ENCODE measurements at regions not wholly inside any gene's neighbourhood (a gene's known extent, or its start where the extent isn't known, plus 50 kb on each side); places are given as distances from the start of the nearest gene placed in this dataset.

DNA sequence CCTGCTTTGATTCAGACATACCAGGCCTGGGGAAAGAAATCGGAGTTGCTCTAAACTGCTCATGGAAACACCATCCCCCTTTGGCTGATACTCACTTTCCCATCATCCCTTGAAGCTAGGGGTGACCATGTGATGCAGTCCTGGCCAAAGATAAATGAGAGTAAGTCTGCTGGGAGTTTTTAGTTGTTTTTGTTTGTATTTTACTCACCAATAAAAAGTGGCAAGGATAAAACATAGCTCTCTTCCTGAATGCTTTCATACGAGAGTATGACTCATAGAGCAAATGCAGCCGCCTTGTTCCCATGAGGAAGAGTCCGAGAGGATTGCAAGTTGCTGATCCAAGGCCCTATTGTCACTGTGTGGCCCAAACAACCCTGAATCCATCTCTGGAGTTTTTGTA lies 126.4 kb upstream of the TMEM132C start:
- no peak for DNase-seq (ENCODE audit: low spot score)

- no peak for DNase-seq (ENCODE audit: low spot score)
Measured at GRCh38 chr12:128150961-128151360, 116.0 kb upstream of the TMEM132C start.

DNA sequence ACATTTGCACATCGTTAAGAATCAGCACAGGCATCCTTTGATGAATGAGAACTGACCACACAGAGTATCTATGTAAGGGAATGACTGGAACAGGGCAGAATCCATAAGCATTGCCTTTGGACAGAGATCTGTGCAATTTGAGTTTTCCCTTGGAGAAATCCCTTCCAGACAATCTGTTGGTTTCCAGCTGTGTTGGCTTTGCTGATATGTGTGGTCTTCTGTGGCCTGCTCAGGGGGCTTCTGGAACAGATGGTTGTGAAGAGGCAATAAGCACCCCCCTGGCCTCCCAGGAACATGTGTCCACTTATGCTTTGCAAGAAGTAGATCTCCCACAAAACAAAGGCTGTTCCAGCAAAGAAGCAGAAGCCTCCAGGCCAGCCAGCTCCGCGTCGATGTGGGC lies 111.4 kb upstream of the TMEM132C start:
- no peak for DNase-seq (ENCODE audit: low spot score)

DNA sequence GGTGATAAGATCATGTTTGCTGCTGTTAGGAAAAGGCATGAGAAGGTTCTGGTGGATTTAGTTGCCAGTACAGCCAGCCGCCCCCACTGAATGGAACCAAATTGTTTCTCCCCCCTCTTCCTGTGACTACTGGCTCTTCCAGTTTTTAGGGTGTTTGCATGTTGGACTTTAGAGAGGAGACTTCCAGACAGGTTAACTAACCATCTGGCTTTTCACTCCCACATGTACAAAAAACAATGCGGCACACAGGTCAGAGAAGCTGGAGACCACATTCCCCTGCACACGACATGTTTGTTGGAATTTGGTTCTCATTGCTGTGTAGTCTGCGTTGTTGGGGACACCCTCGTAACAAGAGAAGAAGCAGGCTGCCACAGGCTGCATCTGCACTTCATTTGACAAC lies 103.9 kb upstream of the TMEM132C start:
- DNase-seq (ENCODE audit: low spot score) = no peak

GRCh38 chr12:128164533-128164932 lies 102.4 kb upstream of the TMEM132C start:
- DNase-seq (ENCODE audit: low spot score) = no peak

DNA sequence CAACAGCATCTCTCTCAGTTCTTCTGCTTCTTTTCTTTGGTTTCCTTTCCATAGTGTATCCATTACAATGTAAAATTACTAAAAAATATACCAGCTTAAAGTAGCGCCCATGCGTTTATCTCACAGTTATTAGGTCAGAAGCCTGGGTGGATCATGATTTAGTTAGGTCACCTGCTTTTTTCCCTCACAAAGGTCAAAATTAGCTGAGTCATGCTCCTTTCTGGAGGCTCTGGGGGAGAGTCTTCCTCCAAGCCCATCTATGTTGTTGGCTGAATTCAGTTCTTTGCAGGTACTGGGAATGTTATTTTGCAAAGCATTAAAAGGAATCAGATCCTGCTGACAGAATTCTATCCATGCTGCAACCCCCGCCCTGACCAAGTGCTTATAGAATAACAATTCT lies 101.6 kb upstream of the TMEM132C start:
- DNase-seq (ENCODE audit: low spot score) = no peak

DNA sequence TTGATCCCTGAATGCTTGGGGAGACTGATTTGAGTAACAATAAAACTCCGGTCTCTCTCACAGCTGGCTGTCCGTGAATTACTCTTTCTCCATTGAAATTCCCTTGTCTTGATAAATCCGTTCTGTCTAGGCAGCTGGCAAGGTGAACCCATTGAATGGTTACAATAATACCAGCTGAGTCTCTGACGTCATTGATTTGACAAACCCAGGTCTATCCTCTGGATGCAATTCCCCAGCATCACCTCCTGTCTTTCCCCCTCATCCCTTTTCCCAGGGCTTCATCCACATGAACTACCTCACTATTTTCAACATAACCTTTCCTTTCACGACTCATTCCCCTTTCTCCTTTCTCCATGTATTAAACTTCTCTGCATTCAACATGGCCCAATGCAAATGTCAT lies 98.7 kb upstream of the TMEM132C start:
- DNase-seq (ENCODE audit: low spot score) = no peak

DNA sequence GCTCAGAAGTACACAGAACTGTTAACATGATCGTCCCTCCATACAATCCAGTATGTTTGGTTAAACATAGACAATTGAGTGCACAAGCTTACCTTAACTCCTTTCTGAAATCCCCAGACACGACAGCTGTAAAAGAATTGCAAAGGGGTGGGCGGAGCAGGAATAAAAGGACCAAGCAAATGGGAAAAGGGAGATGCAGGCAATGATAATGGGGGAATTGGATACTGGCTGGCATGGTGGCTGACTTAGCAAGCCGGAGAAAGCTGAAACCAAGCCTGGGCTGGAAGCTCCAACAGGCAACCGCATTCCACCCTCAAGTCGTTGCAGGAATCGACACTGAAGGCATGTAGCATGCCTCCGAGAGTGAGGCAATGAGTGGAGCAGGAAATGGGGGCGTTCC lies 96.8 kb upstream of the TMEM132C start:
- DNase-seq (ENCODE audit: low spot score) = no peak

DNA sequence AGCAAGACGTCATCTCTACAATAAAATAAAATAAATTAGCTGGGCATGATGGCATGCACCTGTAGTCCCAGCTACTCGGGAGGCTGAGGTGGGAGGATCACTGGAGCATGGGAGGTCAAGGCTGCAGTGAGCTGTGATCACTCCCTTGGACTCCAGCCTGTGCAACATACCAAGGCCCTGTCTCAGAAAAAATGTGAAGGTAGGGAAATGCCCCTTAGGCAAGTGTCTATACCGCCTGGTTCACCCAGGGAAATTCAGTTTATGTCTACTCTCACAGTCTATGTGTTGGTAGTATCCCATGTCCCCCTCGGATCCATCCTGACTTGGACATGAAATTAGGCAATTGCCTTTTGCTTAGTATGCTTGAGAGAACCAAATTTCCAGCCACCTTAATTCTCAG lies 88.4 kb upstream of the TMEM132C start:
- DNase-seq (ENCODE audit: low spot score) = no peak

DNA sequence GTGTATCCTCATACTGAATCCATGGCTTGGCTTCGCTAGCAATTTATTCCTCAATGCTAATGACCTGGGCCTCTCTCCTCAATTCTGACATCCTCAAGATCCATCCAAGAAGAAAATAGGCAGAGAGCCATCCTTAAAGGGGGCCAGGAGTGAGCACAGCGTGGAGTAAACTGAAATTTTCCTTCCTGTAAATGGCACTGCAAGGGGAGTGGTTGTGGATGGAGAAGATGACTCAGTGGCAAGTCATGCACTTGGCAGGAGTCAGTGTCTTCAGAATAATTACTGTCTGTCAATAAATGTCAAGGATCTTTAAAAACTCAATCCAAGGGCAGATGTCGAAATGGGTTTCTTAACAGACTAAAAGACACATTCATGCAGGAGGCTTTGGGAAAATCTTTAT lies 88.0 kb upstream of the TMEM132C start:
- no peak for DNase-seq (ENCODE audit: low spot score)

DNA sequence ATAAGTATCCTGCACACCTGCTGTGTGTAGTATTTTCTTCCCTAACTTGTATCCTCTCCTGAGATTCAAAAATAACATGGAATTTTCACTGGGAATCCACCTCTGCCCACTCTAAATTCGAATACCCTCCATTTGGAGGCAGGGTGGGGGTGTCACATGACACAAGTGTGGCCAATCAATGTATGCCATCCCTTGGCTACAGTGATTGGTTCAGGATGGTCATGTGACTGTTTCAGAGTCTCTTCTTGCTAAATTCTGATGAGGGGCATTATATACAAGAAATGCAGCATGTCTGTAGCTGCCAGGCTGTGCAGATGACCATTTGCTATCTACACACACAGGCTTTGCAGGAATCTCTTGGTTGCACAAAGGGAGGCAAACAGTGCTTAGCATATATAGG lies 86.8 kb upstream of the TMEM132C start:
- DNase-seq (ENCODE audit: low spot score) = no peak

DNA sequence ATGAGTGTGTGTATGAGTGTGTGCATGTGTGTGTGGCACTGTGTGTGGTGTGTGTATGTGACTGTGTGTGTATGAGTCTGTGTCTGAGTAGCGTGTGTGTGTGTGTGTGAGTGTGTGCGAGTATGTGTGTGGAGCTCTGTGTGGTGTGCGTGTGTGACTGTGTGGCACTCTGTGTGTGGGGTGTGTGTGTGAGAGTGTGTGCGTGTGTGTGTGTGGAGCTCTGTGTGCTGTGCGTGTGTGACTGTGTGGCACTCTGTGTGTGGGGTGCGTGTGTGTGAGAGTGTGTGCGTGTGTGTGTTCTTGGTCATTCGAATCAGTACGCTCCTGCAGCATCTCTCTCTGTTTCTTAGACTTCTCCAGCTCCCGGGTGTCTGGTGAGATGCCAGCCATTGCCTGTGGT lies 76.9 kb upstream of the TMEM132C start:
- DNase-seq (ENCODE audit: low spot score) = no peak

DNA sequence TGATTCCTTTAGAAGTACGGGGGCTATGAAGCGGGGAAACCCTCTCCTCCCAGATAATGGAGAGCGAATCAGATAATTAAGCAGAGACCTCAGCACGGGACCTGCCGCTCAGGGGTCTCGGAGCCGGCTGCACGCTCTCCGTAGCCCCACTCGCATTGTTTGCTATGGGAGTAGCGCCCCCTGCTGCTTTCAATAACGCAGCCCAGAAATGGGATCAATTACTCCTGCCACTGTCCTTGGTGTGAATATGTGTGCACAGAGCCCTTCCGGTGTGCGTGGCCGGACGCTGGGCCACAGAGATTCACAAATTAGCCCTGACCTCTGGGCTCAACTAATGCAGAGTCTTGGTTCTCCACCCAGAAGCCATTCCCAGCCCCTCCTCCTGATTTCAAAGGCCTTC lies 76.4 kb upstream of the TMEM132C start:
- no peak for DNase-seq (ENCODE audit: low spot score)

GRCh38 chr12:128191380-128191779 lies 75.6 kb upstream of the TMEM132C start:
- no peak for DNase-seq (ENCODE audit: low spot score)

DNA sequence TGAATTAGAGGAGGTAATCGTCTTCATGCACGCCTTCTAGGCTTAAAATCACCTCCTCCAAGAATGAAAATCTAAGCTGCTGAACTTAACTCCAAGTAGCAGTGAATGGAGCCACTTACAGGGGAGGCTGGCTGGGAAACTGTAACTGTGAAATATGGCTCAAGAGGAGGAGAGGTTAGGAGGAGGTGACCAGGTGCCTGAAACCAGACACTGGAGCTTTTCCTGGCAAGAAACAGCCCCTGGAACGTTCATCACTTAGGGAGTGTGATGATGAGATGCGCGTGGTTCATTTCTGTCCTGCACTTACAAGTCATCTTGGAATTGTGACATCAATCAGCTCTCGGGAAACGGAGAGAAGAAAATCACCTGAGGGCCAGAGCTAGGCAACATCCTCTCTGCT lies 62.3 kb upstream of the TMEM132C start:
- no peak for DNase-seq (ENCODE audit: low spot score)

GRCh38 chr12:128205145-128205544 lies 61.8 kb upstream of the TMEM132C start:
- no peak for DNase-seq (ENCODE audit: low spot score)

- DNase-seq (ENCODE audit: low spot score) = no peak
Measured at GRCh38 chr12:128205758-128206157, 61.2 kb upstream of the TMEM132C start.
